MM.1S (cell line): ENCODE measurements at regions not wholly inside any gene's neighbourhood (a gene's known extent, or its start where the extent isn't known, plus 50 kb on each side); places are given as distances from the start of the nearest gene placed in this dataset.

Experiments used
- DNase-seq: peaks from one replicate; pipeline ENCODE4 v3.0.0-alpha.2; 2015
- H2AFZ ChIP-seq: fragments of 300-600 bp; sonication (generic); 2 replicates; pipeline ENCODE4 v1.6.0; 2016; ENCODE audit warnings: antibody characterized with exemption, low read length
- H3F3A ChIP-seq: fragments of 300-600 bp; sonication (generic); 2 replicates; pipeline ENCODE4 v1.6.1; 2016; ENCODE audit warnings: mild to moderate bottlenecking, antibody characterized with exemption, low read length, moderate library complexity, mixed read lengths; ENCODE audit not compliant: insufficient read depth
- H3K27ac ChIP-seq: fragments of 300-600 bp; sonication (generic); 2 replicates; pipeline ENCODE4 v1.5.1; 2016; ENCODE audit warnings: mild to moderate bottlenecking, low read length
- H3K27me3 ChIP-seq: fragments of 300-600 bp; sonication (generic); replicated peaks from 2 replicates; pipeline ENCODE4 v1.6.0; 2016; ENCODE audit warnings: low read length; ENCODE audit not compliant: insufficient read depth
- H3K36me3 ChIP-seq: fragments of 300-600 bp; sonication (generic); replicated peaks from 2 replicates; pipeline ENCODE4 v1.6.1; 2016; ENCODE audit warnings: mild to moderate bottlenecking, low read length, mixed read lengths; ENCODE audit not compliant: insufficient read depth
- H3K4me1 ChIP-seq: fragments of 300-600 bp; sonication (generic); 2 replicates; pipeline ENCODE4 v1.6.1; 2016; ENCODE audit warnings: low read length, mixed read lengths
- H3K4me2 ChIP-seq: fragments of 300-600 bp; sonication (generic); 2 replicates; pipeline ENCODE4 v1.6.0; 2016; ENCODE audit warnings: low read depth, low read length
- H3K4me3 ChIP-seq: fragments of 300-600 bp; sonication (generic); 2 replicates; pipeline ENCODE4 v1.5.1; 2016; ENCODE audit warnings: low read length, mixed read lengths
- H3K79me2 ChIP-seq: fragments of 300-600 bp; sonication (generic); 2 replicates; pipeline ENCODE4 v1.6.1; 2016; ENCODE audit warnings: mixed run types, low read length, mixed read lengths
- H3K9ac ChIP-seq: fragments of 300-600 bp; sonication (generic); 2 replicates; pipeline ENCODE4 v1.6.1; 2016; ENCODE audit warnings: low read length, mixed read lengths
- H3K9me2 ChIP-seq: fragments of 300-600 bp; sonication (generic); replicated peaks from 2 replicates; pipeline ENCODE4 v1.6.1; 2016; ENCODE audit warnings: mild to moderate bottlenecking, low read length, mixed read lengths; ENCODE audit not compliant: insufficient read depth
- H3K9me3 ChIP-seq: fragments of 300-600 bp; sonication (generic); replicated peaks from 2 replicates; pipeline ENCODE4 v1.6.1; 2016; ENCODE audit warnings: mild to moderate bottlenecking, low read length, mixed read lengths; ENCODE audit not compliant: insufficient read depth
- H4K20me1 ChIP-seq: fragments of 300-600 bp; sonication (generic); 2 replicates; pipeline ENCODE4 v1.6.1; 2016; ENCODE audit warnings: mild to moderate bottlenecking, low read length, moderate library complexity, mixed read lengths; ENCODE audit not compliant: insufficient read depth
- EZH2 ChIP-seq: fragments of 300-600 bp; sonication (generic); optimal IDR thresholded peaks from 2 replicates; pipeline ENCODE3; 2017; ENCODE audit warnings: low read depth, mild to moderate bottlenecking, antibody characterized with exemption, low read length, mixed read lengths
- EZH2phosphoT487 ChIP-seq: fragments of 300-600 bp; sonication (generic); IDR thresholded peaks from 2 replicates; pipeline ENCODE4 v1.6.1; 2018; ENCODE audit warnings: antibody characterized with exemption, low read length
- TF ChIP-seq, protein P1 (sequence below): fragments of 300-600 bp; sonication (generic); IDR thresholded peaks from 2 replicates; pipeline ENCODE4 v1.5.1; 2016; ENCODE audit warnings: antibody characterized with exemption, low read length, mixed read lengths

DNA sequence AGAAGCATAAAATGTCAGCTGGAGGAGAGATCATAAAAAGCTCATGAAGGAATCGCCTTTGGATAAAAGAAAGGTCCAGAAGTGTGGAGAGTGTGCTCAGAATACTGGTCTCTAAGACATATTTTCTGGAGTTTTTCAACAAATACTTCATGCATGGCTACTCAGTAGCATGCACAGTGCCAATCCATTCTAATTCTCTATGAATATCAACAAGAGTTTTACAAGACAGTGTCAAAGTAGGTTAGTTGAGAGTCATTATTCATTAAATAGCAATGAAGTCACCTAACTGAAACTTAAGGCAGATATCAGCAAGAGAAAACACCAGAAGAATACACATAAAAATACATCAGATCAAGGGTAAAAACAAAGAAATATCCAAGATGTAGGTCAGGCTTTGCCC lies 1243.2 kb upstream of the SLC10A2 start:
- Histone ChIP-seq H4K20me1 (no peaks in the 10 kb centered on the region), H3K36me3 (no peaks in the 10 kb centered on the region), H3K4me1 (no peaks in the 10 kb centered on the region), H2AFZ (no peak overlapping the region), H3K27me3 (no peaks in the 10 kb centered on the region), H3F3A (no peaks in the 10 kb centered on the region), H3K4me2 (no peak overlapping the region), H3K9ac (no peak overlapping the region), H3K9me3 (no peaks in the 10 kb centered on the region), H3K4me3 (no peak overlapping the region), H3K27ac (no peak overlapping the region), H3K9me2 (no peaks in the 10 kb centered on the region), H3K79me2 (no peaks in the 10 kb centered on the region)
- no peak for DNase-seq
- TF ChIP-seq EZH2phosphoT487 (no peak), EZH2 (no peak)
- TF ChIP-seq, protein P1, sequence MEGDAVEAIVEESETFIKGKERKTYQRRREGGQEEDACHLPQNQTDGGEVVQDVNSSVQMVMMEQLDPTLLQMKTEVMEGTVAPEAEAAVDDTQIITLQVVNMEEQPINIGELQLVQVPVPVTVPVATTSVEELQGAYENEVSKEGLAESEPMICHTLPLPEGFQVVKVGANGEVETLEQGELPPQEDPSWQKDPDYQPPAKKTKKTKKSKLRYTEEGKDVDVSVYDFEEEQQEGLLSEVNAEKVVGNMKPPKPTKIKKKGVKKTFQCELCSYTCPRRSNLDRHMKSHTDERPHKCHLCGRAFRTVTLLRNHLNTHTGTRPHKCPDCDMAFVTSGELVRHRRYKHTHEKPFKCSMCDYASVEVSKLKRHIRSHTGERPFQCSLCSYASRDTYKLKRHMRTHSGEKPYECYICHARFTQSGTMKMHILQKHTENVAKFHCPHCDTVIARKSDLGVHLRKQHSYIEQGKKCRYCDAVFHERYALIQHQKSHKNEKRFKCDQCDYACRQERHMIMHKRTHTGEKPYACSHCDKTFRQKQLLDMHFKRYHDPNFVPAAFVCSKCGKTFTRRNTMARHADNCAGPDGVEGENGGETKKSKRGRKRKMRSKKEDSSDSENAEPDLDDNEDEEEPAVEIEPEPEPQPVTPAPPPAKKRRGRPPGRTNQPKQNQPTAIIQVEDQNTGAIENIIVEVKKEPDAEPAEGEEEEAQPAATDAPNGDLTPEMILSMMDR: no peak

DNA sequence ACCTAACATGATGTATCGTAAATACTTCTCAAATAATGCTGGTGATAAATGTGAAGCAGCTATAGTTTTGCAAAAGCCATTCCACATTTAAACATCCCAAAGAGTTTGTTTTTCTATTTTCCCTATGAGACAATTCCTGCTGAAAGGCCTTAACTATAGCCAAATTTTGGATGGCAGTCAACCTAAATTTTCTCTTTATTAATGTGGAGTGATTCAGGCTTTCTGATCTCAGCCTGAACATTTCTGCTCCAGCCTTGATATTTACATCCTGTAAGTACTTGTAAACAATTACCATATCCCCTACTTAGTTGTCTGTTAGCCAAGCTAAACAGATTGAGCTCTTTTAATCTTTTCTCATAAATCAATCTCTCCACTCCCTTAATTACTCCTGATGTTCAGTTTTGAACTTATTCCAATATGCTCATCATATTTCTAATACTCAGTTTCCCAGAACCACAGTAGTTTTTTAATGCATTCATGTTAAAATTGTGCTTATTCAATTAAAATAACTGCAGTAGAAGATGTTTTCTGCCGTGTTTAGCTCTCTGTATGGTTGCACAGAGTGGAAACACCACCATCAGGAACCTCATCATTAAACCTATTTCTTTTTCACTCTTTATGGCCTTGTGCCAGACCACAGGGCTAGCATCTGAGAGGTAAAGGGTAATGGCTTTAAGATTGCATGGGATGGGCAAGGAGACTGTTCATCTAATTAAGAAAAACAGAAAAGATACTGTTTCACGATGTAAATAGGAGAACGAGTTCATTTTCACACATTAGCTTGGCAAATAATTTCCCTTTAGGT lies 1235.2 kb upstream of the SLC10A2 start:
- Histone ChIP-seq H3K9ac (no peak overlapping the region), H3K9me3 (no peaks in the 10 kb centered on the region), H3K27me3 (no peaks in the 10 kb centered on the region), H4K20me1 (no peaks in the 10 kb centered on the region), H3K79me2 (no peaks in the 10 kb centered on the region), H3K36me3 (no peaks in the 10 kb centered on the region), H3K4me2 (no peak overlapping the region), H3K4me3 (no peak overlapping the region), H3K27ac (no peak overlapping the region), H3K9me2 (no peaks in the 10 kb centered on the region), H2AFZ (no peak overlapping the region), H3F3A (no peaks in the 10 kb centered on the region), H3K4me1 (no peaks in the 10 kb centered on the region)
- TF ChIP-seq EZH2phosphoT487 (no peak), EZH2 (no peak)
- TF ChIP-seq, protein P1: no peak
- no peak for DNase-seq

DNA sequence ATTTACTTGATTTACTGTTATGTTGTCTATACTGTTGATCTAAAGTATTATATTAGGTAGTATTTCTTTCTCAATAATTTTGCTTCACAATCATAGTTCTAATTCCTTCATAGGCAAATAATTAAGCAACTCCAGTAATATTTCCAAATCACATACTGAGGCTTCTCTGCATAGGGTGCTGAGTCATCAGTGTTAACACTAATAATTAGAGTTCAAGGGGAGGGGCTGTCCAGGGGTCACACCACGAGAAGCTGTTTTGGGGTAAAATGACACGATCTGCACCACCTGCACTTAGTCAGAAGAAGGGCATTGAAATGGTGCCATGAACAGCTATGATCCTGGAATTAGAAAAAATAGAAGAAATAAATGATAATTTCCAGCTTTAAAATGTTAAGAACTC lies 1230.9 kb upstream of the SLC10A2 start:
- Histone ChIP-seq H3K9me2 (no peaks in the 10 kb centered on the region), H2AFZ (no peak overlapping the region), H3K36me3 (no peaks in the 10 kb centered on the region), H4K20me1 (no peaks in the 10 kb centered on the region), H3K9me3 (no peaks in the 10 kb centered on the region), H3K9ac (no peak overlapping the region), H3K4me1 (no peaks in the 10 kb centered on the region), H3K4me3 (no peak overlapping the region), H3K27me3 (no peaks in the 10 kb centered on the region), H3K4me2 (no peak overlapping the region), H3F3A (no peaks in the 10 kb centered on the region), H3K79me2 (no peaks in the 10 kb centered on the region), H3K27ac (no peak overlapping the region)
- DNase-seq: no peak
- TF ChIP-seq, protein P1: no peak
- TF ChIP-seq EZH2phosphoT487 (no peak), EZH2 (no peak)
